ENCODE measurements at regions not wholly inside any gene's neighbourhood (a gene's known extent, or its start where the extent isn't known, plus 50 kb on each side); places are given as distances from the start of the nearest gene placed in this dataset.

DNA sequence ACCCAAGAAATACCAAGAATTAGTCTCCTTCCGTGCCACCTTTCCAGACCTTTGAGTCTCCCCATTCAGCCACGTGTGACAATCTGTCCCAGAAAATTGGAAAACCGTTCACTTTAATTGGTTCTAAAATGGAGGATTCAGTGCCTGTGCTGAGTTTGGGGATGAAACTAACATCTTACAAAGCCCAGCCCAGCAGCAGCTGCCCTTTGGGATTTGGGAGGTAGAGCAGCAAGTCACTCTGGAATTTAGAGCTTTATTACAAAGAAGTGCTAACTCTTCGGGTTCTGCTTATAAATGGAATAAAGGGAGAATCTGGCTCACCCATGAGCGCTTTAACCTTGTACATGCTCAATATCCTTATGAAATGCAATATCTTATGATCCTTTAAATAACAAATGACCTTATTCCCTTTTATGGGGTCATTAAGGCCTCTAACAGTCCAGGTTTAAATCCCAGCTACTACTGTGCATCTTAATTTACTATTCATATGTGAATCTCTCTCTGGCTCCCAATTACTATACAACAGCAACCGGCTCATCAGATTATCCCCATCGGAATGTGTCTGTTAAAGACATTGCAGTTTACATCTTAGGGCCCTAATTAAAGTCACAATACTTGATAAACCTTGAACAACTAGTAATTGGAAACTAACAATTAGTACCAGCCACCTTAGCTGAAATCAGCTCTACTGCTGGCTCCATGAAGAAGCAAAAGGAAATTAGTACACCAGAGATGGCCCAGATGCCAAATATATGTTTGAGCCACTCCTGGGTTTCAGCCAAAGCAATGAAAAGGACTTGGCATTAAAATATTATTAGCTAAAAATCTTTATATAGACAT lies 271.8 kb upstream of the SMARCA2 start:
- TF ChIP-seq POLR2A (IDR thresholded peaks at IDR 0.05) (no peak), POLR2AphosphoS5 (IDR thresholded peaks at IDR 0.05) (no peak), EP300 (IDR thresholded peaks at IDR 0.05; ENCODE audit: low read depth) (no peak)
- TF ChIP-seq, protein P1, sequence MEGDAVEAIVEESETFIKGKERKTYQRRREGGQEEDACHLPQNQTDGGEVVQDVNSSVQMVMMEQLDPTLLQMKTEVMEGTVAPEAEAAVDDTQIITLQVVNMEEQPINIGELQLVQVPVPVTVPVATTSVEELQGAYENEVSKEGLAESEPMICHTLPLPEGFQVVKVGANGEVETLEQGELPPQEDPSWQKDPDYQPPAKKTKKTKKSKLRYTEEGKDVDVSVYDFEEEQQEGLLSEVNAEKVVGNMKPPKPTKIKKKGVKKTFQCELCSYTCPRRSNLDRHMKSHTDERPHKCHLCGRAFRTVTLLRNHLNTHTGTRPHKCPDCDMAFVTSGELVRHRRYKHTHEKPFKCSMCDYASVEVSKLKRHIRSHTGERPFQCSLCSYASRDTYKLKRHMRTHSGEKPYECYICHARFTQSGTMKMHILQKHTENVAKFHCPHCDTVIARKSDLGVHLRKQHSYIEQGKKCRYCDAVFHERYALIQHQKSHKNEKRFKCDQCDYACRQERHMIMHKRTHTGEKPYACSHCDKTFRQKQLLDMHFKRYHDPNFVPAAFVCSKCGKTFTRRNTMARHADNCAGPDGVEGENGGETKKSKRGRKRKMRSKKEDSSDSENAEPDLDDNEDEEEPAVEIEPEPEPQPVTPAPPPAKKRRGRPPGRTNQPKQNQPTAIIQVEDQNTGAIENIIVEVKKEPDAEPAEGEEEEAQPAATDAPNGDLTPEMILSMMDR (IDR thresholded peaks at IDR 0.05), result no peak

Measured in transverse colon (tissue), 4 donors.